ENCODE measurements at regions not wholly inside any gene's neighbourhood (a gene's known extent, or its start where the extent isn't known, plus 50 kb on each side); places are given as distances from the start of the nearest gene placed in this dataset.

GRCh38 chr7:13692548-13692947 is 296.9 kb downstream of the ETV1 start:
- Histone ChIP-seq H3K4me3 (replicated peaks in 1 of 2; ENCODE audit: low read depth in 1 of 2, low read length in 2 of 2) (no peak overlapping the region), H3K36me3 (ENCODE audit: control insufficient read depth in 1 of 2, insufficient read depth in 2 of 2, low read length in 2 of 2) (no peaks in the 10 kb centered on the region), H3K9me2 (ENCODE audit: insufficient read depth) (no peaks in the 10 kb centered on the region; the same call in 1 of the 2 replicates), H3K79me2 (ENCODE audit: insufficient read depth, low read length) (no peaks in the 10 kb centered on the region), H3K27me3 (ENCODE audit: insufficient read depth, low read length) (no peaks in the 10 kb centered on the region), H3K27ac (ENCODE audit: low read depth, low read length) (no peak overlapping the region), H3K9ac (ENCODE audit: low read length) (no peak overlapping the region), H3K4me1 (ENCODE audit: control insufficient read depth in 1 of 2, insufficient read depth in 2 of 2, low read length in 2 of 2) (no peaks in the 10 kb centered on the region), H3K9me3 (ENCODE audit: control insufficient read depth in 1 of 2, insufficient read depth in 1 of 2, low read depth in 1 of 2, low read length in 2 of 2) (no peaks in the 10 kb centered on the region), H3K4me2 (ENCODE audit: low read length) (no peak overlapping the region), H2AFZ (ENCODE audit: low read depth, low read length, poor library complexity, severe bottlenecking) (no peak overlapping the region), H4K20me1 (ENCODE audit: insufficient read depth) (no peaks in the 10 kb centered on the region)
- intact Hi-C loops (cut with micrococcal nuclease), result no loop called here
- TF ChIP-seq EGR1 (IDR thresholded peaks at IDR 0.05; ENCODE audit: low read depth), result no peak
- TF ChIP-seq EZH2phosphoT487 (IDR thresholded peaks at IDR 0.05; ENCODE audit: borderline replicate concordance), result no peak
- no peak for TF ChIP-seq SP1 (IDR thresholded peaks at IDR 0.05; ENCODE audit: low read depth)
- no peak for TF ChIP-seq ELF1 (IDR thresholded peaks at IDR 0.05; ENCODE audit: borderline replicate concordance, low read depth)
- TF ChIP-seq ATF3 (IDR thresholded peaks at IDR 0.05), result no peak
- TF ChIP-seq POLR2AphosphoS5 (IDR thresholded peaks at IDR 0.05; ENCODE audit: low read depth, low read length), result no peak
- no peak for TF ChIP-seq FOSL1 (IDR thresholded peaks at IDR 0.05; ENCODE audit: low read depth)
- TF ChIP-seq POLR2A (IDR thresholded peaks at IDR 0.05; ENCODE audit: borderline replicate concordance, extremely low read depth, insufficient read depth, insufficient read length), result no peak
- TF ChIP-seq REST (IDR thresholded peaks at IDR 0.05; ENCODE audit: low read depth), result no peak
- TF ChIP-seq ZNF274 (IDR thresholded peaks at IDR 0.05; ENCODE audit: low read depth, low read length), result no peak
- no peak for TF ChIP-seq EZH2 (IDR thresholded peaks at IDR 0.05)
- no peak for TF ChIP-seq CTCF (IDR thresholded peaks at IDR 0.05 in 2 of 3, conservative IDR thresholded peaks at IDR 0.05 in 1 of 3; ENCODE audit: borderline replicate concordance in 1 of 3, insufficient read depth in 1 of 3, low read depth in 2 of 3, low read length in 2 of 3)
- no peak for TF ChIP-seq RAD21 (IDR thresholded peaks at IDR 0.05; ENCODE audit: low read depth)
- TF ChIP-seq ZBTB33 (IDR thresholded peaks at IDR 0.05; ENCODE audit: extremely low read depth, insufficient replicate concordance, low read length), result no peak
- TF ChIP-seq CEBPB (IDR thresholded peaks at IDR 0.05; ENCODE audit: low read depth), result no peak
- TF ChIP-seq MAX (IDR thresholded peaks at IDR 0.05), result no peak
- TF ChIP-seq SRF (IDR thresholded peaks at IDR 0.05; ENCODE audit: low read depth), result no peak
- no peak for TF ChIP-seq CBX3 (IDR thresholded peaks at IDR 0.05; ENCODE audit: low read depth)
- DNase-seq (ENCODE audit: low read depth, low spot score) (no peak), ATAC-seq (no peak)
- RAD21 ChIA-PET (ENCODE audit: low non-redundant PET in 1 of 2, low total read pairs in 2 of 2, uncharacterized antibody in 2 of 2, unreplicated experiment in 2 of 2), result no interaction called here
- CTCF ChIA-PET, result no interaction called here
- POLR2A ChIA-PET, result no interaction called here
- no TSS peak for BruUV-seq (replicated peaks)

All from HCT116 (cell line).